HUES6 (cell line): ENCODE measurements at regions not wholly inside any gene's neighbourhood (a gene's known extent, or its start where the extent isn't known, plus 50 kb on each side); places are given as distances from the start of the nearest gene placed in this dataset.

ENCODE experiments used
- H3K27ac ChIP-seq: 2 replicates; pipeline ENCODE4 v1.7.0; 2013; ENCODE audit warnings: low read depth, mild to moderate bottlenecking, low read length, inconsistent platforms
- H3K27me3 ChIP-seq: 2 replicates; pipeline ENCODE4 v1.6.1; 2013; ENCODE audit warnings: low read length; ENCODE audit not compliant: control insufficient read depth, insufficient read depth
- H3K36me3 ChIP-seq: 2 replicates; pipeline ENCODE4 v1.6.1; 2013; ENCODE audit warnings: low read length; ENCODE audit not compliant: control insufficient read depth, insufficient read depth
- H3K4me1 ChIP-seq: 2 replicates; pipeline ENCODE4 v1.6.1; 2013; ENCODE audit warnings: low read length; ENCODE audit not compliant: control insufficient read depth, insufficient read depth
- H3K4me3 ChIP-seq: 2 replicates; pipeline ENCODE4 v1.5.1; 2013; ENCODE audit warnings: low read depth, low read length
- H3K9ac ChIP-seq: one replicate; pipeline ENCODE4 v1.6.1; 2013; ENCODE audit warnings: mild to moderate bottlenecking, low read length
- H3K9me3 ChIP-seq: 2 replicates; pipeline ENCODE4 v1.6.1; 2013; ENCODE audit warnings: low read depth, low read length; ENCODE audit not compliant: control insufficient read depth, insufficient read depth

- Histone ChIP-seq H3K4me1 (no peaks in the 10 kb centered on the region), H3K36me3 (no peaks in the 10 kb centered on the region), H3K27me3 (no peaks in the 10 kb centered on the region), H3K27ac (no peak overlapping the region), H3K4me3 (no peak overlapping the region), H3K9me3 (no peaks in the 10 kb centered on the region), H3K9ac (no peak overlapping the region)
Measured at GRCh38 chr12:58775396-58775795, 144.9 kb downstream of the LRIG3 start.

DNA sequence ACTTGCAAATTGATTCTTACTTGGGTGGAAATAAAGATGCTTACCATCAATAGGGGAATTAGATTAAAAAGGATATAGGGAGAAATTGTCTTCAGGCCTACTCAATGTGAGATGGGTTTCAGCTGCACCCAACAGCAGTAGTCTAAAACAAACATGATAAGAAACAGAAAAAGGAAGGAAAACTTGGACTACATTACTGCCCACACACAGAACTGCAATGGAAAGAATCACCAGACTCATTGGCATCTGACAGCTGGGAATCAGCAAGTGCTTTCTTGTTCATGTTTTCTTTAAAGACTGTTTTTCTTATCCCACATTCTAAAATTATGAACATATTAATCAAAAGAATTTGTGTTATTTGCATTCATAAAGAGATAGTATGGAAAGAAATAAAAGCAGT lies 144.2 kb downstream of the LRIG3 start:
- H3K4me3 ChIP-seq = no peak overlapping the region
- H3K9me3 ChIP-seq = no peaks in the 10 kb centered on the region
- no peak overlapping the region for H3K27ac ChIP-seq
- no peaks in the 10 kb centered on the region for H3K4me1 ChIP-seq
- H3K9ac ChIP-seq = no peak overlapping the region
- H3K36me3 ChIP-seq = no peaks in the 10 kb centered on the region
- no peaks in the 10 kb centered on the region for H3K27me3 ChIP-seq

- Histone ChIP-seq H3K4me1 (no peaks in the 10 kb centered on the region), H3K27me3 (no peaks in the 10 kb centered on the region), H3K9me3 (no peaks in the 10 kb centered on the region), H3K36me3 (no peaks in the 10 kb centered on the region), H3K4me3 (no peak overlapping the region), H3K27ac (no peak overlapping the region), H3K9ac (no peak overlapping the region)
Measured at GRCh38 chr12:58777815-58778214, 142.5 kb downstream of the LRIG3 start.

DNA sequence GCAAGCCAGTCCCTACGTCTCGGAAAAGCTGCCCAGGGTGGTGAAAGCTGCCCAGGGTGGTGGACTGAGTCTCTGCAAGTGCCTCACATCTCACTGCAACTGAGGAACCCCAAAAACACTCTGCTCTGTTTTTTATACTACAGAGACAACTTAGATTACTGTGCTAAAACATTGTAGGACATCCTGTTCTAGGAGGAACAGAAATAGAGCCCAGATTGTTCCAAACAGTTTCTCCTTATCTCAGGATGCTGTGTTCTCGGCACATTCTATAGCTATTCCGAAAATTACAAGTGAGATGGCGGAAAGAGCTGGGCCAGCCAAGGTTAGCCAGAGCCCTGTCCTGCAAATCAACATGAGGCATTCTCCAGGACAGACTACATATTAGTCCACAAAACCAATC lies 138.7 kb downstream of the LRIG3 start:
- H3K27me3 ChIP-seq = no peaks in the 10 kb centered on the region
- no peak overlapping the region for H3K27ac ChIP-seq
- no peaks in the 10 kb centered on the region for H3K4me1 ChIP-seq
- H3K9me3 ChIP-seq = no peaks in the 10 kb centered on the region
- H3K9ac ChIP-seq = no peak overlapping the region
- H3K36me3 ChIP-seq = no peaks in the 10 kb centered on the region
- no peak overlapping the region for H3K4me3 ChIP-seq

DNA sequence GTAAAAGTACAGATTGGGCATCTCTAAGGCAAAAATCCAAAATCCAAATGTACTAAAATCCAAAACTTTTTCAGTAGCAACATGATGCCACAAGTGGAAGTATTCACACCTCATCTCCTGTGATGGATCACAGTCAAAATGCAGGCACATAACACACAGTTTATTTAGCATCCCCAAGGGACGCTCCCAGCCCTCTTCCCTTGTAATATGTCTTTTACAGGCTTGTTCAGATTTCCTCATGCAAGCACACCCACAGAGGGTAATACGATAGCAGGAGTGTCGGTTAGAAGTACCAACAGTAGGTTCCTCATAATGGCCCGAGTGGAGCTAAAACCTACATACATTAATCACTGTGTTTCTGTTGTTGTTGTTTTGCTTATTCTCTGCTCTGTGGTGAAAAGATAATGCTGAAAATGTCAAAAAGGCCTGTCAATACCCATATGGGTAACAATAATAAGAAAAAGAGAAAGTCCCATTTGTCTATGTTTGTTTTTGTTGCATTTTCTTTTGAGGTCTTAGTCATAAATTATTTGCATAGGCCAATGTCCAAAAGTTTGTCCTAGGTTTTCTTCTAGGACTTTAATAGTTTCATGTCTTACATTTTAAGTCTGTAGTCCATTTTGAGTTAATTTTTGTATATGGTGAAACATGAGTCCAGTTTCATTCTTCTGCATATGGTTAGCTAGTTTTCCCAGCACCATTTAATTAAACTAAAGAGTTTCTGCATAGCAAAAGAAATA lies 133.1 kb downstream of the LRIG3 start:
- Histone ChIP-seq H3K9me3 (no peaks in the 10 kb centered on the region), H3K4me3 (no peak overlapping the region), H3K4me1 (no peaks in the 10 kb centered on the region), H3K36me3 (no peaks in the 10 kb centered on the region), H3K9ac (no peak overlapping the region), H3K27ac (no peak overlapping the region), H3K27me3 (no peaks in the 10 kb centered on the region)

- H3K27ac ChIP-seq = no peak overlapping the region
- H3K9me3 ChIP-seq = no peaks in the 10 kb centered on the region
- H3K9ac ChIP-seq = no peak overlapping the region
- H3K4me1 ChIP-seq = no peaks in the 10 kb centered on the region
- no peaks in the 10 kb centered on the region for H3K27me3 ChIP-seq
- H3K36me3 ChIP-seq = no peaks in the 10 kb centered on the region
- H3K4me3 ChIP-seq = no peak overlapping the region
Measured at GRCh38 chr12:58794859-58795258, 125.4 kb downstream of the LRIG3 start.

- no peaks in the 10 kb centered on the region for H3K27me3 ChIP-seq
- H3K9ac ChIP-seq = no peak overlapping the region
- no peak overlapping the region for H3K4me3 ChIP-seq
- H3K9me3 ChIP-seq = no peaks in the 10 kb centered on the region
- H3K4me1 ChIP-seq = no peaks in the 10 kb centered on the region
- H3K36me3 ChIP-seq = no peaks in the 10 kb centered on the region
- H3K27ac ChIP-seq = no peak overlapping the region
Measured at GRCh38 chr12:58795825-58796224, 124.5 kb downstream of the LRIG3 start.

GRCh38 chr12:58801986-58802385 lies 118.3 kb downstream of the LRIG3 start:
- Histone ChIP-seq H3K4me3 (no peak overlapping the region), H3K36me3 (no peaks in the 10 kb centered on the region)

GRCh38 chr12:58803908-58804307 lies 116.4 kb downstream of the LRIG3 start:
- Histone ChIP-seq H3K36me3 (no peaks in the 10 kb centered on the region), H3K4me3 (no peak overlapping the region), H3K9ac (no peak overlapping the region), H3K4me1 (no peaks in the 10 kb centered on the region), H3K27me3 (no peaks in the 10 kb centered on the region), H3K27ac (no peak overlapping the region), H3K9me3 (no peaks in the 10 kb centered on the region)

More at GRCh38 chr12:58801986-58802385, 118.3 kb downstream of the LRIG3 start:
- Histone ChIP-seq H3K9me3 (no peaks in the 10 kb centered on the region), H3K27me3 (no peaks in the 10 kb centered on the region), H3K27ac (no peak overlapping the region), H3K9ac (no peak overlapping the region), H3K4me1 (no peaks in the 10 kb centered on the region)

DNA sequence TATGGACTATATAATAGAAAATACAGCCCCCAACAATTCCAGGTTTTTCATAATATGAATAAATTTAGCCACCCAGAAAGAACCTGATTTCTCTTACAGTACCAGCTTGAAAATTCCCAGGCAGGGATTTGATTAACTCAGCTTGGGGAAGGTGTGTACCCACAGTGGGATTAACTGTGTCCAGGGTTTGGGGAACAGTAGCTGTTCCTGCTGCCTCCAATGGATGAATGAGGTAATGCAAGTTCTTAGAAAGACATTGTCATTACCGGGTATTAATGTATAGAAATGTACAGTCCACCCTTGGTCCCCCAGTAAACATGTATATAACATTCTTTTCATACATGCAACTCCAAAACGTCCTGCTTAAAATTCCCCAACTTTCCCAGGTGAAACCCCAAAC lies 115.6 kb downstream of the LRIG3 start:
- Histone ChIP-seq H3K9me3 (no peaks in the 10 kb centered on the region), H3K4me3 (no peak overlapping the region), H3K9ac (no peak overlapping the region), H3K27ac (no peak overlapping the region), H3K36me3 (no peaks in the 10 kb centered on the region), H3K4me1 (no peaks in the 10 kb centered on the region), H3K27me3 (no peaks in the 10 kb centered on the region)

DNA sequence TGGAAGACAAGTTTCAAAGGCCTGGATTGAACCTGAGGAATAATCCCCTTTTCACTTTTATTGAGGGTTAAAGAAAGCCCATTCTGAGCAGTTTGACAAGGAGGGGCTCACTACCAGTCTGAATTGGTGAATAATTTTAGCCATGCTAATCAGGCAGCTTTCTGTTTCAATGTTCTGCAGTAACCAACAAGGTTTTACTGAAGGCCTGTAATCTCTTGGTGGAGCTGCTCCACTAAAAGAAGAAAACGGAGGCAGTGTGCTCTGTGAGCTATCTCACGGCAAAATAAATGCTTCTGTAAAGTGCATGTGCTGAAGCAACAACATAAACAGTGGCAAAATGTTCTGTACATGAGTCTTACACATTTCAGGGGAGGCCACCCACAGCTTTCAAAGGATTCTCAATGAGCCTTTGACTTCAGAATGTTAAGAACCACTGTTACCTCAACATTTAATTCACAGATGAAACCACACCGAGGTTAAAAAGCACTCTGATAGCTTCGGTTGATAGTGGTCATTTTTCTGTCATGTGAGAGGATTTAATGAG lies 111.2 kb downstream of the LRIG3 start:
- H3K27me3 ChIP-seq = no peaks in the 10 kb centered on the region
- H3K27ac ChIP-seq = no peak overlapping the region
- no peaks in the 10 kb centered on the region for H3K9me3 ChIP-seq
- H3K9ac ChIP-seq = no peak overlapping the region
- H3K4me3 ChIP-seq = no peak overlapping the region
- H3K4me1 ChIP-seq = 0 out of 2 replicates have a peak, but pooled peaks cover 3% of the 10 kb centered on the region
- H3K36me3 ChIP-seq = no peaks in the 10 kb centered on the region
